Hematopoietic multipotent progenitor cell treated with erythropoietin and hydrocortisone succinate and interleukin-3 and kit ligand, for 6 days (in vitro differentiated cells): ENCODE measurements at regions not wholly inside any gene's neighbourhood (a gene's known extent, or its start where the extent isn't known, plus 50 kb on each side); places are given as distances from the start of the nearest gene placed in this dataset.

ENCODE experiments used
- DNase-seq: peaks from one replicate; pipeline ENCODE4 v3.0.0-alpha.2; 2015

DNA sequence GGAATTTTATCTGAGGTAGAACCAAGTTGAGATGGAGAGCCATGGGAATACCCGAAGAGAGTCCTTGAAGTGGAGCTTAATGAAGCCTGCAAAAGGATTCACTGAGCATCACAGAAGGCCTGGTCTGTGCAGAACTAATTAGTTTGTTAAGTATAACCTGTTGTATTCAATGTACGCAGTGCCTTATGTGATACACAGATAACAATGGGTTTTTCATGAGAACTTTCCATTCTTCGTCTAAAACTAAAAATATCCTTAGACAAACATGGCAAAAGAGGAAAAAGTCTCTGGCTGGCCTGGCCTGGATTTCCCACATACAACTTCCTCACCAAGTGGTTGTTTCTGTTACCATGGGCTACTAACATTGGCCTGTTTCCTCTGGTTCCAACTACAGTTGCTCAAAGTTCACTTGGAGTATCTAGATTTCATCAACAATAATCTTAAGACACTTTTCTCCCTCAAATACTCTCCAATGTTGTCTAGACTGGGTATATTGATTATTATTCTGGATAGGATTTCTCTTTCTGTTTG lies 237.6 kb upstream of the ZNF462 start:
- DNase-seq: no peak

DNA sequence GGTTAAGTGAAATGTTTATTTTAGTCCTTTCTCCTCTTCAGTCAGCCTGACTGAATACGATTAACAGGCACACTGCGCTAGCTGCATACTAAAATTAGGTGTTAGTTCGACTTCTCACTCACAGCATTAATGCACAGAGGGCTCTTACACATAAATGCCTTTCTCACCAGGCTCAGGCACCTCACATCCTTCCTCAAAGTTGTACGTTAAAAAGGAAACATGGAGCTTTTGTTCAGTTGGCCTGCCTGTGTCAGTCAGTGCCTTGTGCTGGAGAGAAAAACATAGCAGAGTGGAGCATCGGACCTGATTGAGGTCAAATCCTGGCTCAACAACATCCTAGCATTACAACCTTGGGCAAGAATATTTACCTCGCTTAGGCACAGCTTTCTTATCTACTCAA lies 236.0 kb upstream of the ZNF462 start:
- peak; percentile 2 for DNase-seq

DNA sequence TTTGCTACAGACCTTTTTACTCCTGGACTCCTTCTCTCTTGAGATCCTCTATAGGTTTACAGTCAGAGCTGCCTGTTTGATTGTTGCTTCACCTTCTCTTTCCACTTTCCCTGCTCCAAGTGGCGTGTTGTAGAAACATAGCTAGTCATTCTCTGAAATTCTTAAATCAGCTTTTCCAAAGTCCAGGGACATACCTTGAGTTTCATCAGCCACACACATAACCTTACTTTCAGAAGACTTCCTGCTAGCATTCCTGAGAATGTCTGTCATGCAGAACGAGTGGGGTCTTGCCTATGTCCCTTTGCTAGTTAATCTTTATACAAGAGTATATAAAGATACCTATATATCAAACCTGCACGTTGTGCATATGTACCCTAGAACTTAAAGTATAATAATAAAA lies 230.3 kb upstream of the ZNF462 start:
- no peak for DNase-seq

DNA sequence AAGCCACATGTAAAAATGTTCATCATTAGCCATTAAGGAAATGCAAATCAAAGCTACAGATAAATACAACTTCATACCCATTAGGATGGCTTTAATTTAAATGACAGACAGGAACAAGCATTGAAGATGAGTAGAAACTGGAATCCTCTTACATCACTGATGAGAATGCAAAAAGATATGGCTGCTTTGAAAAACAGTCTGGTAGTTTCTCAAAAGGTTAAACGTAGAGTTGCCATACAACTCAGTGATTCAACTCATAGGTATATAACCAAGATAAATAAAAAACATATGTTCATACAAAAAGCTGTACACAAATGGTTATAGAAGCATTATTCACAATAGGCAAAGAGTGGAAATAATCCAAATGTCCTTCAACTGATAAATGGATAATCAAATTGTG lies 228.8 kb upstream of the ZNF462 start:
- DNase-seq: no peak

DNA sequence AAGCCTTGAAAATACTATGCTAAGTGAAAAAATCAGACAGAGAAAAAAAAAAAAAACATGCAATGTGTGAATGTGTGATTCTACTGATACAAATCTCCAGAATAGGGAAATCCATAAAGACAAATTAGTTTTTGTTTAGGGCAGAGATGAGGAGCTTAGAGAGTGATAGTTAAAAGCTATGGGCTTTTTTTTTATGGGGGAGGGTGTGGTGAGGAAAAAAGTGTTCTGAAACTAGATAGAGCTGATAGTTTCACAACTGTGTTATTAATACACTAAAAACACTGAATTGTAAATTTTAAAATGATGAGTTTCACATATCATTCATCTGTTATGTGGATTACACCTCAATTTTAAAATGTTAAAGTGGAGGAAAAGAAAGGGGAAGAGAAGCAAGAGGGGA lies 228.3 kb upstream of the ZNF462 start:
- no peak for DNase-seq

DNA sequence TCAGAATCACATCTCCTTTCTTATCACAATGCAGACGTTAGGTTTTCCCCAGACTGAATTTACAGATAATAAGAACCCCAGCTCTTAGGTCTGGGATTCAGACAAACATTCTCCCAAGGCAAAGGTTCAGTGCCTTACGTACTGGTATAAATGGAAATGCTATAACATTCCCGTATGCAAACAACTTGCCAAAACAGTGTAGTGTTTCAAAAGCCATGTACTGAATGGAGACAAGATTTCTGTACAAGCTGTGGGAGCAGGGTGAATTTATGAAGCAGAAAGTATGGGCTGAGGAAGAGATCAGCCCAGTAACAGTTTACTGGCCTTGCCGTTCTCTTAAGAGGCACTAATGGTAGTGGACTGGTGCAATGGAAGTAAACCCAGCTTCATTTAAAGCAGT lies 225.5 kb upstream of the ZNF462 start:
- DNase-seq: no peak

DNA sequence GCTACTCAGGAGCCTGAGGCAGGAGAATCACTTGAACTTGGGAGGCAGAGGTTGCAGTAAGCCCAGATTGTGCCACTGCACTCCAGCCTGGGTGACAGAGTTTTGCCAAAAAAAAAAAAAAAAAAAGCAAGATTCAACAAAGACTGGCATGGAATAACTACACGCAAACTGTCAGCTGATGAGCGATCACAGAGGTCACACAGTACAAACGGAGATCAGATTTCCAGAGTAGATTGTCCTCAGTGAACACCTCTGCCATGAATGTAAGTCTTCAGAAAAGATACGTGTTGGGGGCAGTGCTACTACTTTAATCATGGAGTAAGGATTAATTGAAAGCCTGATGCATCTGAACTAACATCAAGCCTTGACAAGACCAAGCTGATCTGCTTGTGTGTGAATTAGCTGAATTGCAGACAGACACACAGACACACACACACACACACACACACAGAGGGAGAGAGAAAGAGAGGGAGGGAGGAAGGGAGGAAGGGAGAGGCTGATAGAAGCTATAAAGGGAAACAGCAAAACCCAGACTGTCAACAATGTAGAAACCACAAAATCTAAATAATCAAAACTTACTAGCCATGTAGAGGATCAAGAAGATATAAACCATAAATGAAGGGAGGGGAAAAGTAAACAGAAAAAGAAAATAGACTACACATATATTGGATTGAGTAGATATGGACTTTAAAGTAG lies 222.9 kb upstream of the ZNF462 start:
- DNase-seq: no peak

DNA sequence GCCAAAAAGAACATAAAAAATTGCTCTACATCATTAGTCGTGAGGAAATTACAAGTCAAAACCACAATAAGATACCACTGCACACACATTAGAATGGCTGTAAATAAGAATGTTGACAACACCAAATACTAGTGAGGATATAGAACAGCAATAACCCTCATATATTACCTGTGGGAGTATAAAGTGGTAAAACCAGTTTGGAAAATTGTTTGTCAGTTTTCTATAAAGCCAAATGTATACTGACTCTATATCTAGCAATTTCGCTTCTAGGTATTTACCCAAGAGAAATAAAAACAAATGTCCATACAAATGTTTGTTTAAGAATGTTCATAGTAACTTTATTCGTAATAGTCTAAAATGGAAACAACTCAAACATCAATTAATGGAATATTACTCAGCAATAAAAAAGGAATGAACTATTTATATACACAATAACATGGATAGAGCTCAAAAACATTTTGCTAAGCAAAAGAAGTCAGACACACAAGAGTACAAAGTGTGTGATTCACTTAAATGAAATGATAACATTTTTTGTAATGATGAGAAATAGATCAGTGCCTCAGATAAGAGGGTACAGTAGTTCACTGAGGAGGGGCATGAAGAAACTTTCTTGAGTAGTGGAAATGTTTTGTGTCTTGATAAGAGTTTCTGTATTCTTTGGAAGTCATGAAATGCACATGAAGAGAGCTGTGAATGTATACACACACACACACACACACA lies 219.6 kb upstream of the ZNF462 start:
- no peak for DNase-seq

DNA sequence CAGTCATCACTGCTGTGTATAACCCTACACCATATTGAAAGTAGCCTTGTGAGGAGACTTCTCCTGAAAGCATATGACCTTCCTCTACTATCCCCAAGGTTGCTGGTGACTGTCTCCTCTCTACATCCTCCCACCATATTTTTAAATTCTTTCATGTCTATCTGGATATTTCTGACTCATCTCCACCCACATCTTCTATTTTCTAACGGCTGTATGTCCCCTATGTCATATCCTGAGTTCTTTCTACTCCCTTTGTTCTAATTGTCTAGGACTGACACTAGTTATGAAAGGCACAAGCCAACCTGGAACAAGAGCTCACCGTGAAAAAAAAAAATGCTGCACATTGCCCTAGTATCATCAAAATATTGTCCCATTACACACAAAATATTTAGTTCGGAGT lies 218.3 kb upstream of the ZNF462 start:
- no peak for DNase-seq

DNA sequence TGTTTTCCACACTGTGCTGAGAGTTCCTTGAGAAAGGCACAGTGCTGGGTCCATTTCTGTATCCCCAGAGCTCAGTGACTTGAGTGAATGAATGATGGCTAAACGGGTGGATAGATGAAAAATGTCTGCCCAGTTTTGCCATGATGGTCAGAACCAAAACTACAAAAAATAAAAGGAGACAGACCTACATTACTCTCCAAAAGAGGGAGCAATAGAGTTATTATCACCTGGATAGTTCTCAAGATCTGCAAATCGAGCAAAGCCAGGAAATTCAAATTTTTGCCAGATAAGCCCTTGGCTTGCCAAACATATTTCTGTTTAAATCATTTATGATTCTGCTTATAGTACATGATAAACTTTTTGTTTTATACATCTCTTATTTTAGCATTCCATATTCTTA lies 214.2 kb upstream of the ZNF462 start:
- DNase-seq: no peak

DNA sequence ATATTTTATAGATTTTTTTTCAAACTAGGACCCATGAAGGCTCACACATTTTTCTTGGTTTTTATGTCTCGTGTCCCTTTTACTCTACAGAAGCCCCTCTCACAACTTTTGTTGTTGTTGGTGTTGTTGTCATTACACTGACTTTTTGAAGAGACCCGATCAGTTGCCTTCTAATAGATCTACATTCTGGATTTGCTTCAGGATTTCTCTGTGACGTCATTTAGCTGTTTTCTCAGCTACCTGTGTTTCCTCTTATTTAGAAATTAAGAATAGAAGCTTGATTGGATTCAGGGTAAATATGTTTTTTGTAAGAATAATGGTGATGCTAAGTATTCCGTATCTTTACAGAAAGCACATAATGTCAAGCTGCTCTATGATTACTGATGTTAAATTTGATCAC lies 213.3 kb upstream of the ZNF462 start:
- no peak for DNase-seq

DNA sequence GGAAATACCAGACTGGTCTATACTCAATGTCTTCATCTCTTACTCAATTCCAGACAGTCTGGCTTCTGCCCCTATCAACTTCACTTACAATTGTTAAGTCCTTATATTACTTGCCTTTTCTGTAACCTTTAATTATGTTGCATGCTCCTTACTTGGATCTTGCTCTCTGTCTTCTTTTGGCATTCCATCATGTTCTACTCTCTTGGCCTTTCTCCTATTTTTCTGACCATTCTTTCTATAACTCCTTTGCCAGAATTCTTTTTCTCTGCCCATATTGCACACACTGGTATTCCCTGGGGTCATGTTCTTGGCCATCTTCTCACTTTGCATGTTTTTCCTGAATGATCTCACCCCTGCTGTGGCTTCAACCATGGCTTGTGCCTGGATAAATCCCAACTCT lies 209.8 kb upstream of the ZNF462 start:
- DNase-seq: no peak

DNA sequence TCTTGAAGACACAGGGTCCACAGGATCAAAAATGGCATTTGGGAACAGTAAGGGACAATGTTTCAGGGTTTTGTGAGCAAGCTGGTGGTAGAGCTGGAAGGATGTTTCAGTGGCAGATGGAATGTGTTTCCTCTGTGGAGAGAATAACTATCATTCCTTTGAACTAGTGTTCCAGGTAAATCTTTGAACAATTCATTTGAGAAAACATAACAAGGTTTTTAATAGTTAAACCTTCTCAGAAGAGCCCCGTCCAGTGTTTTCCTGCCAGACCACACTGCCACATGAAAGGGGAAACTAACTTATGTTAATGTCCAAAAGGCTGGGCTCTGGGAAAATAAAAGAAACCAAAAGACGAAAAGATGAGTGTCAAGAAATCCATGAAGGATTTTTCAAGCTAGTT lies 207.0 kb upstream of the ZNF462 start:
- no peak for DNase-seq

DNA sequence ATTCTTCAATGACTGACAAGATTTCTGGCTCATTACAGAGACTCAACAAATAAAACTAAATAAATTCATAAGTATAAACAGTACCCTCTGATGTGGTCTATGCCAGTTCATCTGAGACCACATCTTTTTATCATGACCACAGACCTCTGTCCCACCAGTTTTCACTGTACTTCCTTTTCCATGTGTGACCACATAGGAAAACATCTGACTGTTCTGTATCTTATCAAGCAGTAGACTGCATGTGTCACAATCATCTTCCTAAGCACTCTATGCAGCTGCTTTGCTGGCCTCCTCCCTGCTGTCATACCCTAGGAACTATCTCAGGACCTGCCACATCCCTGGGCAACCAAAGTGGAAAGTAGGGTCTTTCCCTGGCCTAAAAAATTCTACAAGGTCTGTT lies 205.0 kb upstream of the ZNF462 start:
- peak; percentile 50 for DNase-seq

DNA sequence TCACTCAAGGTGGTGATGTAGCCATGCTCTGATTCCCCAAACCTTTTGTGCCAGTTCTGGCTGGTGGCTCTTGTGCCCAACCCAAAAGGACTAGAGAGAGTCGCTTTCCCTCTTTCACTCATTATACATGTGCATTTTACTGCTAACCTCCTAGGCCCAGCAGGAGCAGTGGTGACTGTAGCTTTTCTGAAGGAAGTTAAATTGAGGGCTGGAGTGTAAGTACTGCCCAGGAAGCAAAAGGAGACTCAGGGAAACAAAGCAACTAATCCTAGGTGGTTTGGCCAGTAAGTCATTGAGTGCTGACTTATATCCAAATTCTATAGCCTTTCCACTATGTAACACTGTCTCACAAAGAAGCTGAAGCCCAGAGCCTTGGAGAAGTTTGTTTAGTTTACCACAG lies 194.4 kb upstream of the ZNF462 start:
- DNase-seq: no peak

DNA sequence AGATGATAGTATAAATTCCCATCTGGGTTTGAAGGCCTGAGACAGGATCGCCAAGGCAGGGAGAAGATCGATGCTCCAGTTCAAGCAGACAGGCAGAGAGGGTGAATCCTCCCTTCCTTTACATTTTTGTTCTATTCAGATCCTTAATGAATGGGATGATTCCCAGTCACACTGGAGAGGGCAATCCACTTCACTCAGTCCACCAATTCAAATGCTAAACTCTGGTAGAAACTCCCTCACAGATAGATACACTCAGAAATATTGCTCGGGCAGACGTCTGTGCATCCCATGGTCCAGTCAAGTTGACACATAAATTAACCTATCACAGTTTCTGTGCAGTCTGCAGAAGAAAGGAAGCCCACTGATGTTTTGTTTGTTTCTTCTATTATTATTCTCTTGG lies 193.1 kb upstream of the ZNF462 start:
- DNase-seq: no peak

DNA sequence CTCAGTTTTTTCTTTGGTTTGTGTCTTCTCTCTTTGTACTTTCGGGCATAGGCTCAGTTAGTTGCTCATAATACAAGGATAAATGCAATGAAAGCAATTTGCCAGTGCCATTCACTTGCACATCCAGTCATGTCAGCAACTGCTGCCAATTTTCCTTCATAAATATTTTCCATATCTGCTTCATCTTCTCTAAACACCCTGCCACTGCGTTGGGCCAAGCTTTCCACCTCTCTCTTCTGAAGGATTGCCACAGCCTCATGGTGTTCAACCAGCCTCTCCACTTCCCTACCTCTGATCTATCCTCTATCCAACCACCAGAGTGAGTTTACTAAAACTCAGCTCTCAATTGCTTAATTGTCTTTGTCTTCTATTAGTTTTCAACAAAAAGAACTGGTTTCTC lies 192.5 kb upstream of the ZNF462 start:
- no peak for DNase-seq

DNA sequence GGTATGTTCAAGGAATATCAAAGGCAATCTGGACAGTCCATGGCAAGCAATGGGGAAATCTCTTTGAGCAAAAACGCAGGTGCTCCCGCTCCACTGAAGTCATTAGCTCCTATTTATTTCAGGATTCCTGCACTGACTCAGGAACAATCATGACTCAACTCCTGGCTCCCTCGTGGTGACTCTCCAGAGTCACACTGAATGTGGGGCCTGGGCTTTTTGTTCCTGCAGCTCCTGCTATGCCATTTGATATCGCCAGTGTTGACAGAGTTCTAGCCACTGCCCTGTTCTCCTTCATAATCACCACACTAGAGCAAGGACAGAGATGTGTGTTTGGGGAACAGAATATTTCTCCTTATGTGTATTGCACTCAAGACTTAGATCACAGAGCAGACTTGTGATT lies 187.2 kb upstream of the ZNF462 start:
- DNase-seq: no peak

DNA sequence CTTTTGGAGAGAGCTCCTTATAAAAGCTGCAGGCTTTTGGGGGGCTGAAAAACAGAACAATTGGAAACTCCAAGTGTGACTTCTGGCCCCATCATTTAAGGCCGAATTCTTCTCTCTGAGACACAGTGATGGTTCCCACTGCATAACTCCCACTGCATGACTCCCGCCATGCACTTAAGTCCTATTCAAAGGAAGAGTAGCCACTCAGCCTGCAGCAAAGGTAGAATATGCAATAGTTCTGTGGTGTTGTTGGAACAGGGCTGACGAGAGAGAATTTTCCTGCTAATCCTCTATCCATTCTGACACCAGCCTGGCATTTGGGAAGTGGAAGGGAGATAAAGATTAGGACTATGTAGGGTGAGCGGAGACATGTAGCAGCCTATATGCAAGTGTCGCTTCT lies 185.6 kb upstream of the ZNF462 start:
- DNase-seq: no peak

DNA sequence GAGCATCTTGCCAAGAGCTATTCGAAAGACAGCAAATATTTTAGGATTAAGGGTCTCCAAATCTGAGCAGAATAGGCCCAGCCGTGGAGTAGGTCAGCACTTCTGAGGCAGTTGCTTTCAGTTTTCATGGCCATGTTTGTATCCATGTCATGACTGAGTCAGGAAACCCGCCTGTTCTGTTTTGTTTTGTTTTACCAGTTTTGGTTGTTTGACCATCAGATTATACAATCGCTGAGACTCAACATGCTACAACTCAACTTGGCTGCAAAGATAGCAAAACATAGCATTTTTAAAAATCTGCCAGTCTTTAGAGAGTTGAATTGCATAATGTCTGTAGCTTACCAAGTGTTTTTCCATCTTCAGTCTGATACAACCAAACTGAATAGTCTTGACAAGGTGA lies 185.1 kb upstream of the ZNF462 start:
- DNase-seq: no peak

DNA sequence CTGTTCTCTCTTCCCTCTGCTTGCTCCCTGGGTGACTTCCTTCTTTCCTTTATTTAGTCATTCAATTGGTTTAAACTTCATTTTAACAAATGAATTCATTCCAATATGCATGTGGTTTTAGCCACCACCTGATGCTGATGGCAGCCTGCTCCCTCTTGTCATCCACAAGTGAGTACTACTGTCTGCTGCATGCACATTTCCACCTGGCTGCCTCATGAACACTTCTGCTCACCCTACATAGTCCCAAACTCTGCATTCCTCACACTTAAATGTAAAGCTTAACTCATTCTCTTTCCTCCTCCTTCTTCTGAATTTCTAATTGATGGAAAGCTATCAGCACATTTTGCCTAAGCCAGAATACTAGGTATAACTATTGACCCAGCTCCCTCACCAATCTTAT lies 184.7 kb upstream of the ZNF462 start:
- no peak for DNase-seq

DNA sequence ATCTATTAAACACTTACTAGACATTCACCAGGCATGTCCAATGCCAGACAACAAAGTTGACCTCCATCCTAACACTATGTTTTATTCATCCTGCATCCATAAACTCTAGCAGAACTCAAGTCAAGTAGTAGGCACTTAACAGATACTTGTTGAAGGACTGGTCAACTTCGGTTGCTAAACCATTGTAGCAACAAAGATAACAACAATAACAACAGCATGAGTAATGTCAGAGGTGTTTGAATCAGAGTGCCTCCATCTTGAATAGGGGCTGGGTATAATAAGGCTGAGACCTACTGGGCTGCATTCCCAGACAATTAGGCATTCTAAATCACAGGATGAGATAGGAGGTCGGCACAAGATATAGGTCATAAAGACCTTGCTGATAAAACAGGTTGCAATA lies 180.5 kb upstream of the ZNF462 start:
- DNase-seq: no peak

DNA sequence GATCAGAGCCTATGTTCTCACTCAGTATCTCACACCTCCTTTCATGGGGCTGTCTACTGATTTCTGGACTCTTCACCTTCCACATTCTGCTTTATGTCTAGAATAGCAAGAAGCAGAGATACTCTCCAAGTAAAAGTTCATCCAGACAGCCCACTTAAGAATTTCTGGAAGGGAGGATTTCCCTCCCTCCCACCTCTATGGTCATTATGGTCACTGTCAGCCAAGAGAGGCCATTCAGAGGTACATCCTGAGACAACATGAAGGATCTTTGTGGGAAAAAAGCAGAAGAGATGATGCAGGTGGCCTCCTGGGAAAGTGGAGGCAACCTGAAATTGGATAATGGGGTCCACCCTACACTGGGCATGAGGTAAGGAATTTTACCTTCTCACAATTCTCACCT lies 179.5 kb upstream of the ZNF462 start:
- no peak for DNase-seq

DNA sequence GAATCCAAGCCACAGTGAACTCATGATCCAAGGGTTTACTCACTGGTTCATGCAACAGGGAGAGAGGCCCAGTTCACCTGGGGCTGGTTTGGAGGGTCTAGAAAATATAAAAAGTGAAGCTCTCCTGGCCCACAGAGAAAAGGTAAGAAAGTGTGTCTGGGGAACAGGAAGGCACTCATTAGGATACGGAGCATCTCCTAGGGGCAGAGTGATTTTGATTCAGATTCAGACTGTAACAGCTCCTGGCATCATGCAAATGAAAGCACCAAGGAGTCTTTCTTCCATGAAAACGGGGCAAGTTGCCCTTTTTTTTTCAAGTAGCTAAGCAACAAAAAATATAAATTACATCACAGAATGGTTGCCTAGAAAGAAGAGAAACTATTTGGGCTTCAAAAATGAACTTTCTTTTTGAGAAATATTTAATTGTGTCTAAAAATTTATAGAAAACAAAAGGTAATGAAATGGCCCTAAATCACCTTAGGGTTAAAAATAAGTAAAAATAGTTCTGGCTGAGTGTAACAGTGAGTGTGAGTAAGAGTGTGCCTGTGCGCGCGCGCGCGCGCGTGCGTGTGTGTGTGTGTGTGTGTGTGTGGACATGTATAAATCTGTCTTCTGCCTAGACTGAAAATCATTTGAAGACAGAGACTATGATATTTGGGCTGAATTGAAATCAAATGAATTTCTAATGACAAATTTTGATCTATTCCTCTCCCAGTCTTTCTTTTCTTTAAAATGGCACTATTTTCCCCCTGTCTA lies 177.8 kb upstream of the ZNF462 start:
- no peak for DNase-seq
